ENCODE measurements at regions not wholly inside any gene's neighbourhood (a gene's known extent, or its start where the extent isn't known, plus 50 kb on each side); places are given as distances from the start of the nearest gene placed in this dataset.

GRCh38 chr3:27557411-27557810, 73.2 kb upstream of the SLC4A7 start:
- H3K4me1 Mint-ChIP-seq, result peaks cover 7% of the 10 kb centered on the region
- DNase-seq (ENCODE audit: low spot score), result no peak
- ChIA-PET POLR2A (interaction anchor here (0.5 kb wide), 1 partner anchor 20 kb away, joined by 4 read pairs; no protein-coding TSS in a partner anchor), CTCF (no interaction called here)
- peaks cover 9% of the 10 kb centered on the region for H3K27me3 Mint-ChIP-seq (ENCODE audit: low read depth)
- no peak overlapping the region for H3K4me3 Mint-ChIP-seq
- H3K9me3 Mint-ChIP-seq, result peaks cover 24% of the 10 kb centered on the region
- H3K27ac Mint-ChIP-seq, result no peak overlapping the region
- H3K36me3 Mint-ChIP-seq, result peaks cover 22% of the 10 kb centered on the region
- TF ChIP-seq SMAD4 (CRISPR knock-in tag; IDR thresholded peaks at IDR 0.05) (no peak), SOX15 (CRISPR knock-in tag; IDR thresholded peaks at IDR 0.05) (no peak), TCF7 (CRISPR knock-in tag; IDR thresholded peaks at IDR 0.05; ENCODE audit: low read depth) (no peak), E2F5 (CRISPR knock-in tag; IDR thresholded peaks at IDR 0.05) (no peak), MXD4 (CRISPR knock-in tag; IDR thresholded peaks at IDR 0.05; ENCODE audit: borderline replicate concordance) (no peak), ZNF281 (CRISPR knock-in tag; IDR thresholded peaks at IDR 0.05) (no peak), RELA (CRISPR knock-in tag; IDR thresholded peaks at IDR 0.05; ENCODE audit: borderline replicate concordance) (no peak), CREM (CRISPR knock-in tag; IDR thresholded peaks at IDR 0.05) (no peak), NFATC4 (CRISPR knock-in tag; IDR thresholded peaks at IDR 0.05) (no peak), MYBL2 (CRISPR knock-in tag; IDR thresholded peaks at IDR 0.05) (no peak)
- TF ChIP-seq, protein P1, sequence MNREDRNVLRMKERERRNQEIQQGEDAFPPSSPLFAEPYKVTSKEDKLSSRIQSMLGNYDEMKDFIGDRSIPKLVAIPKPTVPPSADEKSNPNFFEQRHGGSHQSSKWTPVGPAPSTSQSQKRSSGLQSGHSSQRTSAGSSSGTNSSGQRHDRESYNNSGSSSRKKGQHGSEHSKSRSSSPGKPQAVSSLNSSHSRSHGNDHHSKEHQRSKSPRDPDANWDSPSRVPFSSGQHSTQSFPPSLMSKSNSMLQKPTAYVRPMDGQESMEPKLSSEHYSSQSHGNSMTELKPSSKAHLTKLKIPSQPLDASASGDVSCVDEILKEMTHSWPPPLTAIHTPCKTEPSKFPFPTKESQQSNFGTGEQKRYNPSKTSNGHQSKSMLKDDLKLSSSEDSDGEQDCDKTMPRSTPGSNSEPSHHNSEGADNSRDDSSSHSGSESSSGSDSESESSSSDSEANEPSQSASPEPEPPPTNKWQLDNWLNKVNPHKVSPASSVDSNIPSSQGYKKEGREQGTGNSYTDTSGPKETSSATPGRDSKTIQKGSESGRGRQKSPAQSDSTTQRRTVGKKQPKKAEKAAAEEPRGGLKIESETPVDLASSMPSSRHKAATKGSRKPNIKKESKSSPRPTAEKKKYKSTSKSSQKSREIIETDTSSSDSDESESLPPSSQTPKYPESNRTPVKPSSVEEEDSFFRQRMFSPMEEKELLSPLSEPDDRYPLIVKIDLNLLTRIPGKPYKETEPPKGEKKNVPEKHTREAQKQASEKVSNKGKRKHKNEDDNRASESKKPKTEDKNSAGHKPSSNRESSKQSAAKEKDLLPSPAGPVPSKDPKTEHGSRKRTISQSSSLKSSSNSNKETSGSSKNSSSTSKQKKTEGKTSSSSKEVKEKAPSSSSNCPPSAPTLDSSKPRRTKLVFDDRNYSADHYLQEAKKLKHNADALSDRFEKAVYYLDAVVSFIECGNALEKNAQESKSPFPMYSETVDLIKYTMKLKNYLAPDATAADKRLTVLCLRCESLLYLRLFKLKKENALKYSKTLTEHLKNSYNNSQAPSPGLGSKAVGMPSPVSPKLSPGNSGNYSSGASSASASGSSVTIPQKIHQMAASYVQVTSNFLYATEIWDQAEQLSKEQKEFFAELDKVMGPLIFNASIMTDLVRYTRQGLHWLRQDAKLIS (CRISPR knock-in tag; IDR thresholded peaks at IDR 0.05; ENCODE audit: borderline replicate concordance), result no peak
- TF ChIP-seq, protein P2, sequence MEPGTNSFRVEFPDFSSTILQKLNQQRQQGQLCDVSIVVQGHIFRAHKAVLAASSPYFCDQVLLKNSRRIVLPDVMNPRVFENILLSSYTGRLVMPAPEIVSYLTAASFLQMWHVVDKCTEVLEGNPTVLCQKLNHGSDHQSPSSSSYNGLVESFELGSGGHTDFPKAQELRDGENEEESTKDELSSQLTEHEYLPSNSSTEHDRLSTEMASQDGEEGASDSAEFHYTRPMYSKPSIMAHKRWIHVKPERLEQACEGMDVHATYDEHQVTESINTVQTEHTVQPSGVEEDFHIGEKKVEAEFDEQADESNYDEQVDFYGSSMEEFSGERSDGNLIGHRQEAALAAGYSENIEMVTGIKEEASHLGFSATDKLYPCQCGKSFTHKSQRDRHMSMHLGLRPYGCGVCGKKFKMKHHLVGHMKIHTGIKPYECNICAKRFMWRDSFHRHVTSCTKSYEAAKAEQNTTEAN (CRISPR knock-in tag; IDR thresholded peaks at IDR 0.05), result no peak
- TF ChIP-seq, protein P3, sequence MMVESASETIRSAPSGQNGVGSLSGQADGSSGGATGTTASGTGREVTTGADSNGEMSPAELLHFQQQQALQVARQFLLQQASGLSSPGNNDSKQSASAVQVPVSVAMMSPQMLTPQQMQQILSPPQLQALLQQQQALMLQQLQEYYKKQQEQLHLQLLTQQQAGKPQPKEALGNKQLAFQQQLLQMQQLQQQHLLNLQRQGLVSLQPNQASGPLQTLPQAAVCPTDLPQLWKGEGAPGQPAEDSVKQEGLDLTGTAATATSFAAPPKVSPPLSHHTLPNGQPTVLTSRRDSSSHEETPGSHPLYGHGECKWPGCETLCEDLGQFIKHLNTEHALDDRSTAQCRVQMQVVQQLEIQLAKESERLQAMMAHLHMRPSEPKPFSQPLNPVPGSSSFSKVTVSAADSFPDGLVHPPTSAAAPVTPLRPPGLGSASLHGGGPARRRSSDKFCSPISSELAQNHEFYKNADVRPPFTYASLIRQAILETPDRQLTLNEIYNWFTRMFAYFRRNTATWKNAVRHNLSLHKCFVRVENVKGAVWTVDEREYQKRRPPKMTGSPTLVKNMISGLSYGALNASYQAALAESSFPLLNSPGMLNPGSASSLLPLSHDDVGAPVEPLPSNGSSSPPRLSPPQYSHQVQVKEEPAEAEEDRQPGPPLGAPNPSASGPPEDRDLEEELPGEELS (CRISPR knock-in tag; IDR thresholded peaks at IDR 0.05), result no peak
- no peak for ATAC-seq

DNA sequence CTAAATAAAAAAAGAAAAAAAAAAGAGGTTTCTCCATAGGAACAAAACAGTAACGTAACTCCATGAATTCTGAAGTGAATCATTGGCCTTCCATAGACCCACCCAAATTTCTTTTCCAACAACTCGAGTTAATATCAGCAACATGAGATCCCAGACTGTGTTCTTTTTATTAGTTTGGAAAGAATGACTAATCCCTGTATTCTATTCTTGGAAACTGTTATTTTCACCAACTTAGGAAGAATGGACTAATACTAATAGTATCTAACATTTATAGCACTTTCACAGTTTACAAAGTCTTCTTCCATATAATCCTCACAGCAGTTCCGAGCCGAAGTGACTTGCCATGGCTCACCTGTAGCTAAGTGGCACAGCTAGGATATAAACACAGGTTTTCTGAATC, 72.7 kb upstream of the SLC4A7 start:
- H3K27me3 Mint-ChIP-seq (ENCODE audit: low read depth), result peaks cover 13% of the 10 kb centered on the region
- peaks cover 7% of the 10 kb centered on the region for H3K4me1 Mint-ChIP-seq
- peaks cover 27% of the 10 kb centered on the region for H3K36me3 Mint-ChIP-seq
- no peak overlapping the region for H3K4me3 Mint-ChIP-seq
- peaks cover 30% of the 10 kb centered on the region for H3K9me3 Mint-ChIP-seq
- no peak overlapping the region for H3K27ac Mint-ChIP-seq
- no peak for TF ChIP-seq TEAD4 (CRISPR knock-in tag; IDR thresholded peaks at IDR 0.05)
- POLR2A ChIA-PET, result no interaction called here
- DNase-seq (ENCODE audit: low spot score) (no peak), ATAC-seq (no peak)
- CTCF ChIA-PET, result no interaction called here

Data from WTC11 (cell line).